Keratinocyte (primary cell): ENCODE measurements at regions not wholly inside any gene's neighbourhood (a gene's known extent, or its start where the extent isn't known, plus 50 kb on each side); places are given as distances from the start of the nearest gene placed in this dataset.

Experiments used
- DNase-seq: peaks from one replicate; pipeline ENCODE4 v3.0.0-alpha.2; 2011; ENCODE audit warnings: low read depth, missing footprints, low spot score
- FAIRE-seq: peaks from 2 replicates; lab custom pipeline; 2011; peaks lifted over from hg19 to GRCh38; lab: Jason Lieb, UNC
- H2AFZ ChIP-seq: 2 replicates; pipeline ENCODE4 v1.6.0; 2012; ENCODE audit warnings: low read length, control low read depth, inconsistent platforms; ENCODE audit not compliant: control insufficient read depth
- H3K27ac ChIP-seq: 2 replicates; pipeline ENCODE4 v1.5.1; 2011; ENCODE audit warnings: low read length; ENCODE audit not compliant: control insufficient read depth, insufficient read depth
- H3K27me3 ChIP-seq: 3 replicates; pipeline ENCODE4 v1.6.0; 2011; ENCODE audit warnings: low read length; ENCODE audit not compliant: control insufficient read depth, insufficient read depth; ENCODE audit errors: extremely low read depth
- H3K36me3 ChIP-seq, 2 experiments: 2 replicates in 1 of 2; 3 replicates in 1 of 2; pipeline ENCODE4 v1.5.1; 2011; ENCODE audit warnings: low read length in 2 of 2, mild to moderate bottlenecking in 1 of 2; ENCODE audit not compliant: control insufficient read depth in 2 of 2, insufficient read depth in 2 of 2; ENCODE audit errors: extremely low read depth in 1 of 2
- H3K4me1 ChIP-seq: 3 replicates; pipeline ENCODE4 v1.5.1; 2011; ENCODE audit warnings: low read length; ENCODE audit not compliant: control insufficient read depth, insufficient read depth; ENCODE audit errors: extremely low read depth
- H3K4me2 ChIP-seq: 3 replicates; pipeline ENCODE4 v1.6.0; 2011; ENCODE audit warnings: low read depth, low read length; ENCODE audit not compliant: control insufficient read depth, insufficient read depth; ENCODE audit errors: extremely low read depth
- H3K4me3 ChIP-seq, 3 experiments: fragments of 200-600 bp in 1 of 3; sonication (generic) in 1 of 3; 2 replicates in 2 of 3; 3 replicates in 1 of 3; pipeline ENCODE4 v1.5.1; 2011 to 2016; ENCODE audit warnings: low read length in 3 of 3, mild to moderate bottlenecking in 3 of 3, control low read depth in 2 of 3, inconsistent platforms in 1 of 3, low read depth in 1 of 3, mixed read lengths in 1 of 3, mixed run types in 1 of 3, moderate library complexity in 1 of 3; ENCODE audit not compliant: control insufficient read depth in 2 of 3, insufficient read depth in 2 of 3; ENCODE audit errors: extremely low read depth in 1 of 3
- H3K79me2 ChIP-seq: 2 replicates; pipeline ENCODE4 v1.6.0; 2012; ENCODE audit warnings: low read length; ENCODE audit not compliant: control insufficient read depth, insufficient read depth
- H3K9ac ChIP-seq: 3 replicates; pipeline ENCODE4 v1.6.0; 2011; ENCODE audit warnings: low read length; ENCODE audit not compliant: control insufficient read depth, insufficient read depth; ENCODE audit errors: extremely low read depth
- H3K9me1 ChIP-seq: 3 replicates; pipeline ENCODE4 v1.6.0; 2011; ENCODE audit warnings: low read length; ENCODE audit not compliant: control insufficient read depth, insufficient read depth; ENCODE audit errors: extremely low read depth
- H3K9me3 ChIP-seq: 2 replicates; pipeline ENCODE4 v1.5.1; 2012; ENCODE audit warnings: low read depth, low read length; ENCODE audit not compliant: control insufficient read depth
- H4K20me1 ChIP-seq: 3 replicates; pipeline ENCODE4 v1.6.0; 2011; ENCODE audit warnings: low read length; ENCODE audit not compliant: control insufficient read depth, insufficient read depth; ENCODE audit errors: extremely low read depth
- EZH2 ChIP-seq: IDR thresholded peaks from one replicate; pipeline ENCODE4 v1.6.1; 2012; ENCODE audit warnings: inconsistent platforms, mild to moderate bottlenecking, low read length, moderate library complexity
- dilution Hi-C: fragments of 300-500 bp; cut with MboI; formaldehyde crosslinking; loops from one replicate; pipeline ENCODE4 v1.7.0; 2020; ENCODE audit warnings: low sequenced_read_pairs; ENCODE audit not compliant: extremely low pct_ligation_motif_present
- TF ChIP-seq, protein P1 (sequence below), 3 experiments: IDR thresholded peaks in 1 of 3; conservative IDR thresholded peaks in 1 of 3; optimal IDR thresholded peaks in 1 of 3; 2 replicates in 2 of 3; 3 replicates in 1 of 3; pipeline versions ENCODE3 to v1.5.1; 2011; ENCODE audit warnings: low read length in 3 of 3, mild to moderate bottlenecking in 3 of 3, moderate library complexity in 2 of 3, control low read depth in 1 of 3, inconsistent platforms in 1 of 3; ENCODE audit not compliant: insufficient read depth in 2 of 3; ENCODE audit errors: extremely low read depth in 1 of 3

DNA sequence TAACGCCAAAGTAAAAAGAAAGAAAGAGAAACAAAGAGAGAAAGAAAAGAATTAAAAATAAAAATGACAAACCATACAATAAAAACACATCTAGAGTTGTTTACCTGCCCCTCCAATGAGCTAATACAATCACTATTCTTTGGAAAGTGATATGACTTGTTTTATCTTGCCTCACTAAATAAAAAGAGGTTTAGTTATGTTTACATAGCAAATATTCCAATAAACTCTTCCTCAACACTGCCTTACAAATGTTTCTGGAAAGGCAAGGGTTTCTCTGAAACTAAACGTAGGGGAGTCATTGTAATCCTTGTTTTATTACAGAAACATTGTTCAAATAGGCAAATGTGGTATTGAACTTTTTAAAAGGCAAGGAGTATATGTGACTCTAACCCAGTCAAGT lies 396.2 kb downstream of the EPM2A start:
- dilution Hi-C loops = no loop called here
- DNase-seq = no peak
- Histone ChIP-seq H2AFZ (no peak overlapping the region), H3K9me1 (no peaks in the 10 kb centered on the region), H3K9me3 (no peaks in the 10 kb centered on the region), H3K27me3 (no peaks in the 10 kb centered on the region), H3K4me1 (no peaks in the 10 kb centered on the region), H3K79me2 (no peaks in the 10 kb centered on the region), H3K36me3 (no peaks in the 10 kb centered on the region), H3K4me2 (no peak overlapping the region), H4K20me1 (no peaks in the 10 kb centered on the region), H3K4me3 (no peak overlapping the region), H3K27ac (no peak overlapping the region), H3K9ac (no peak overlapping the region)
- no peak for FAIRE-seq
- TF ChIP-seq, protein P1, sequence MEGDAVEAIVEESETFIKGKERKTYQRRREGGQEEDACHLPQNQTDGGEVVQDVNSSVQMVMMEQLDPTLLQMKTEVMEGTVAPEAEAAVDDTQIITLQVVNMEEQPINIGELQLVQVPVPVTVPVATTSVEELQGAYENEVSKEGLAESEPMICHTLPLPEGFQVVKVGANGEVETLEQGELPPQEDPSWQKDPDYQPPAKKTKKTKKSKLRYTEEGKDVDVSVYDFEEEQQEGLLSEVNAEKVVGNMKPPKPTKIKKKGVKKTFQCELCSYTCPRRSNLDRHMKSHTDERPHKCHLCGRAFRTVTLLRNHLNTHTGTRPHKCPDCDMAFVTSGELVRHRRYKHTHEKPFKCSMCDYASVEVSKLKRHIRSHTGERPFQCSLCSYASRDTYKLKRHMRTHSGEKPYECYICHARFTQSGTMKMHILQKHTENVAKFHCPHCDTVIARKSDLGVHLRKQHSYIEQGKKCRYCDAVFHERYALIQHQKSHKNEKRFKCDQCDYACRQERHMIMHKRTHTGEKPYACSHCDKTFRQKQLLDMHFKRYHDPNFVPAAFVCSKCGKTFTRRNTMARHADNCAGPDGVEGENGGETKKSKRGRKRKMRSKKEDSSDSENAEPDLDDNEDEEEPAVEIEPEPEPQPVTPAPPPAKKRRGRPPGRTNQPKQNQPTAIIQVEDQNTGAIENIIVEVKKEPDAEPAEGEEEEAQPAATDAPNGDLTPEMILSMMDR (optimal IDR thresholded peaks at IDR 0.05 in 1 of 3, IDR thresholded peaks at IDR 0.05 in 1 of 3, conservative IDR thresholded peaks at IDR 0.05 in 1 of 3; ENCODE audit: extremely low read depth in 1 of 3, insufficient read depth in 2 of 3, low read length in 3 of 3) = no peak
- TF ChIP-seq EZH2 = no peak

DNA sequence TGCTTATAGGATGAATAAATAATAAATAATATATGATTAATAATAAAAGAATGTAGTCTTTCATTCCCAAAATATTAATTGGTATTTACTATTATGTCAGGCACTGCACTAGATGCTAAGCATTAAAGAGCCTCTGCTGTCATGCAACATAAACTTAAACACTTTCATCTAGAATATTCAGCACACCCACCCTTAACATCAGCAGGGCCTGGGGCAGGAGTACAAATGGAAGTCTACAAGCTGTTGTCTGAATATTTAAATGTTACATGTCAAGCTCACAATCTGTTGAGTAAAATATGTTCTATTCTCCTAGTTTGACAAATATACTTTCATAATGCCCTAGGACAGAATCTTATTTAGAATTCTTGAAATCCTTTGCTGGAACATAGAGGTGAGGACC lies 395.1 kb downstream of the EPM2A start:
- Histone ChIP-seq H3K9me1 (no peaks in the 10 kb centered on the region), H3K4me1 (no peaks in the 10 kb centered on the region), H3K79me2 (no peaks in the 10 kb centered on the region), H3K27ac (no peak overlapping the region), H2AFZ (no peak overlapping the region), H3K4me3 (no peak overlapping the region), H3K4me2 (no peak overlapping the region), H4K20me1 (no peaks in the 10 kb centered on the region), H3K27me3 (no peaks in the 10 kb centered on the region), H3K36me3 (no peaks in the 10 kb centered on the region), H3K9ac (no peak overlapping the region), H3K9me3 (no peaks in the 10 kb centered on the region)
- FAIRE-seq (no peak), DNase-seq (no peak)
- TF ChIP-seq, protein P1 (optimal IDR thresholded peaks at IDR 0.05 in 1 of 3, IDR thresholded peaks at IDR 0.05 in 1 of 3, conservative IDR thresholded peaks at IDR 0.05 in 1 of 3; ENCODE audit: extremely low read depth in 1 of 3, insufficient read depth in 2 of 3, low read length in 3 of 3) = no peak
- TF ChIP-seq EZH2 = no peak
- dilution Hi-C loops = no loop called here
